NCI-H2227 (cell line): ENCODE measurements at regions not wholly inside any gene's neighbourhood (a gene's known extent, or its start where the extent isn't known, plus 50 kb on each side); places are given as distances from the start of the nearest gene placed in this dataset.

ENCODE experiments used
- DNase-seq: peaks from one replicate; lab custom pipeline; 2025; ENCODE audit not compliant: unreplicated experiment; lab: John Stamatoyannopoulos, UW

DNA sequence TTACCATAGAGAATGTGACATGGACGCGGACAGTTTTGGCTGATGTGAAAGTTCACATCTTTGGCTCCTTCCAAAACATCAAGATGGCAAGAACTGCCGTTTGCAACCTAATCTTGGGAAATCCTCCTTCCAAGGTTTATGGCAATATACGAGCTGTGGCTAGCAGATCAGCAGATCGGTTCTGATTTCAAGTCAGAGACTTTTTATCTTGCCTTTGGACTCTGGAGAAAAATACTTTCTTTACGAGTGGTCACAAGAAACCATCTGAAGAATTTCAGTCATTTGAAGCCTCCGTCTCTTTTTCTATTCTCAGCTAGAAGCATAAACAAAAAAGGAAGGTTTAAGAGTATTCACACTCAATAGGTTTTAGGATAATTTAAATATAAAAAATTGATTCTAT is 153.5 kb upstream of the MEIS2 start:
- no peak for DNase-seq

DNA sequence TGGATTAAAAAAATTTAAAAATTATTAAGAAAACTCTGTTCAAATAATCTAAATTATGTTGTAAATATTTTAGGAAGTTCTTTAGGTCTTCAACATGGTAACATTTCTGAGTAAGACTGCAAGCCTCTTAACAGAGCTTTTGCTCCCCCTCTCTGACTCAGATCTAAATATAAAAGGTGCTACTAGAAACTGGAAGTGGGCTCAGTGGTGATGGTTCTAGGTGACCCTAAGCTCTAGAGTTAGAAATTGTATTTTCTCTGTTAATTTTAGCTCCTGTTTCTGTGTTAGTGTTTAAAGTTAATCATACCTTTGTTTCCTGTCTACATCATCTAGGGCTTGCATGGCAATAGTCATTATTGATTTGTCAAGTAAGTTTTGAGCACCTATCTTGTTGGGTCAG is 159.9 kb upstream of the MEIS2 start:
- no peak for DNase-seq

DNA sequence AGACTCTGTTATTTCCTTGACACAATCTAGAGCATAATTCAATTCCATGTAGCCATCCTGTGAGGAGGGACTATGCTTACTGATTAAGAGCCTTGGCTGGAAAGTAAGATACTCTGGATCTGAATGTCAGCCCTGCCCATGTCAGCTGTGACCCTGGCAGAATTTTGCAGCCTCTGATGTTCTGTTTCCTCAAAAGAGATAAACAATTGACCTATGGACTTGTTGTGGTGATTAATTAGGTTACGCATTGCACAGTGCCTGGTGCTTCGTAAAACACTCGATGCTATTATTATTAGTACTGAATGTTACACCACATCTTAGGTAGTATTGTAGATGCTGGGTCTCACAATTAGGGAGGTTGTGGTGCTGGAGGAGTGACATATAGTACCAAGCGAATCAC is 161.3 kb upstream of the MEIS2 start:
- DNase-seq: no peak

- DNase-seq: no peak
These were observed 162.7 kb upstream of the MEIS2 start for GRCh38 chr15:37262922-37263608.

GRCh38 chr15:37289109-37289765 is 188.9 kb upstream of the MEIS2 start:
- DNase-seq: no peak

DNA sequence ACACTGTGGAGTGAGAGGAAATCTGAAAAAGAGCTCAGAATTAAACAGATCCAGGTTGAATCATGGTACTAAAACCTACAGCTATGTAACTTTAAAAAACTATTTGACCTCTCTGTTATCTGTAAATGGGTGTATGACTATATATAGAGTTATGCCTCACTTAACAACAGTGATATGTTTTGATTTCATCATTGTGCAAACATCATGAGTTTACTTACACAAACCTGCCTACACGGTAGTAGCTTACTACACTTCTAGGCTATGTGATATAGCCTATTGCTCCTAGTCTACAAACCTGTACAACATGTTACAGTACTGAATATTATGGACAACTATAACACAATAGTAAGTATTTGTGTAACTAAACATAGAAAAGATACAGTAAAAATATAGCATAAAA is 191.6 kb upstream of the MEIS2 start:
- DNase-seq: no peak

DNA sequence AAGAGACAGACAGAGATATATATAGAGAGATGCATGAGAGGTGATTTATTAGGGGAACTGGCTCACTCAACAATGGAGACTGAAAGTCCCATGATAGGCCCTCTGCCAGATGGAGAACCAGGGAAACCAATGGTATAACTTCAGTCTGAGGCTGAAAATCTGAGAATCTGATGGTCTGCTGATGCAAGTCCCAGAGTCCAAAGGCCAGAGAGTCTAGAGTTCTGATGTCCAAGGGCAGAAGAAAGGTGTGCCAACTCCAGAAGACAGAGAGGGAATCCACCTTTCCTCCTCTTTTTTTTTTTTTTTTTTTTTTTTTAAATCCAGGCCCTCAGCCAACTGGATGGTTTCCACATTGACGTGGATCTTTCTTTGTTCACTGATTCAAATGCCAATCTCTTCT is 197.9 kb upstream of the MEIS2 start:
- DNase-seq: no peak

DNA sequence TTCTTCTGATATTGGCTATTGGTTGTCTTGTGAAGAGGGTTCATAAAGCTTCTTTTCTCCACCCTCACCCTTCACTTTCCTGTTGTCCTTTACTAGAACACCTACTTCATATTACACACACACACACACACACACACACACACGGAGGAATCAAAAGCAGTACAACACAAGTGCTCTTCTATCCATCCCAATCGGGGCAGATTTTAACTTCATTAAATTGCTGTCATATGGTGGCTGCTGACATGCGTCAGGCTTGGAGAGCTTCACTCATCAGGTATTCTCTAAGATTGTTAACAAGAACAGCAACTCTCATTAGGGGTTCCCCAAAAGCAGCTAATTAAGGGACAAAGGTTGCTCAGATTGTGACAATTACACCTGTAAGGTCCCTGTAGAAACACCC is 239.1 kb upstream of the MEIS2 start:
- DNase-seq: no peak

GRCh38 chr15:37339856-37340255 is 239.5 kb upstream of the MEIS2 start:
- DNase-seq: no peak

DNA sequence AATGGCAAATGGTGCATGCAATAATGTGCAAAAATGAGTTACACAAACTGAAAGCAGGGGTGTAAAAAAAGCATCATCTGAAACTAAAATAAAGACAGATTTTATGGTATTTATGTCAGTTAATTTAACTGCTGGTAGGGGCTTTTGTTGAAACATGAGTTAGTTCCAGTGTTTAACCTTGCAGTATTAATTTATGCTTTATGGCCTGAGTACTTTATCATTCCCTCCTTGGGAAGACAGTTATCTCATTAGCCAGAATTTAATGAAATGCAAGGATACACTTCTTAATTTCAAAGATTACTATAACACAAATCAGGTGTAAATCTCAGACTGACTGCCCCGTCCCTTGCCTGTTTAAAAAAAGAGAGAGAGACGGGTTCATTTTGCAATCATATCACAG is 240.1 kb upstream of the MEIS2 start:
- no peak for DNase-seq

DNA sequence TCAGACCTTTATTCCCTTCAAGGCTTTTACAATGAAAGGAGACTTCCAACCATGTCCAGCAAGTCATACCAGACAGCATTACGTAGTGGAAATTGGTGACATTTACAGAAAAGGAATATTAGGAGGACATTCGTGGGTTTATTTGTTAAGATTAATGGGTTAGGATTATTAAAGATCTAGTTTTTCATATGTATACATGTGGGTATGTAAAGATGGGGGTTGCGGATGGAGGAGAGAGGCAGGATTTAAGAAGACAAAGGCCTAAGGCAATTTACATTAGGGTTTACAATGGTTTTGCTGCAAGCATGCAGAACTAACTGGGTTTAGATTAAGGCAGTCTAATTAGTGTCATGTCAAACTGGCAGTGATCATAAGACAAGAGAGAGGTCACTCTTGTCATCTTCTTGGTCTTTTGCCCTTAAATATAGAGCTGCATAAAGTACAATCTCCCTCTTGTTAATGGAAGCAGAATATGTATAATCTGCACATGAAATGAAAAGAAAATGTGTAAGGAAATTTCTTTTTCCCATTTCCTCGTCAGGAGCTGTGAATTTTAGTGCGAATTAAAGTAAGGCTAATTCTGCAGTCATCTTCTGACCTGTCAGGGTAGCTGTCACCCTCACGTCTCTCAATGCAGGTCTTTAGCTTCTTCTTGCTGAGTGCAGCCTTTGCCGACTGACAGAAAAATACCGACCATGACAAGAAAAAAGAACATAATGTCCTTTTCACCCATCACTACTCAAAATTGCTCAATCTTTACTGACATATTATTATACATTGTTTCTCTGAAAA is 258.9 kb upstream of the MEIS2 start:
- DNase-seq: no peak

- no peak for DNase-seq
These were observed 259.5 kb upstream of the MEIS2 start for GRCh38 chr15:37359893-37360290.

GRCh38 chr15:37360724-37361123 is 260.4 kb upstream of the MEIS2 start:
- DNase-seq: no peak

- DNase-seq: no peak
These were observed 261.3 kb upstream of the MEIS2 start for GRCh38 chr15:37361621-37362020.

GRCh38 chr15:37362414-37362813 is 262.1 kb upstream of the MEIS2 start:
- DNase-seq: no peak

DNA sequence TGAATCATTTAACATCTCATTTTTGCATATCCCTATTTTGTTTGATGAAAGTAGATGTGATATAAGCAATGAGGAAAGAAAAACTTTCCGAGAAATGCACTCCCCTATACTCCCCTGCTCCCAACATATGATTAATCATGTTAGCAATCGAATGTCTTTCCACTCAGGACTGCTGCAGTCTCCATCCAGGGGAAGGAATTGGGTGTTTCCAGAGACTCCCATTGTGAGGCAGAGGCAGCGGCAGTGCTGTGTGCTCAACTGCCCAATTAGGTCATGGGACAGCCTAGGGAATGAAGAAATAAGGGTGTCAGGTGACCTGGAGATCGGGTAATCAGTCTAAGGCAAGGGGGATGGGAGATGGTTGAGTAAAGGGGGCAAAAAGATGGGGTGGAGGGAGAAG is 268.6 kb upstream of the MEIS2 start:
- DNase-seq: no peak

- no peak for DNase-seq
These were observed 270.6 kb upstream of the MEIS2 start for GRCh38 chr15:37370941-37371340.

GRCh38 chr15:37372064-37372463 is 271.7 kb upstream of the MEIS2 start:
- no peak for DNase-seq

DNA sequence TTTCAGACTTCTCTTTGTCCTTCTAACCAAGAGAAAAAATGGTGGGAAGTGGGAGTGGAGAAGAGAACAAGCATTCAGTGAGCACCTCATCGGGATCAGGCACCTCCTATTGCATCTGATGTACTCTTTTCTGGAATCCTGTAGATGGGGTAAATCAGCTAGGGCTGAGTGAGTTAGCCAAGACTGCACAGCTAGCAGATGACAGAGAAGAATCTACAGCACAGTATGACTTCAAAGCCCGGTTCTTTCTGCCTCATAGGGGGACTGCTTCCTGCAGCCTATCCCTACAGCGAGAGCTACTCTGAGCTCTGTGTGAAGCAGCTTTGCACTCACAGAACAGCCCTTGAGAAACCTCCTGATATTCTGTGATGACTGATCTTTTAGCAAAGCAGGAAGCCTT is 275.2 kb upstream of the MEIS2 start:
- no peak for DNase-seq

DNA sequence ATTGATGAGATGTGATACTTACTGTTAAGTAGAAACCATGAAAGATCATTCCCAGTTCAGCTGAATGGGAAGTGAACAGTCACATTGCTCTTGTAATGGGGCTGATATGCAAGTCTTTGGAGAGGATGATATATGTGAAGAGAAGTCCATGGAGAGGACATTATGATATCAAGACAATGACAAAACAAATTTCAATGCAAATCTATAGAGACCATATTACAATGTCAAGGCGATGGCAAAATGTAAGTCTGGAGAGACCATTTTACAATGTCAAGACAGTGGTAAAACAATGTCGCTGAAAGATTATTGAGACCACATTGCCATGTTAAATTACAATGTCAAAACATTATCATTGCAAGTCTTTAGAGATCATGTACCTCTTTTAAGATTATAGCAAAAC is 277.1 kb upstream of the MEIS2 start:
- DNase-seq: no peak

- DNase-seq: no peak
These were observed 294.2 kb upstream of the MEIS2 start for GRCh38 chr15:37394402-37395099.

DNA sequence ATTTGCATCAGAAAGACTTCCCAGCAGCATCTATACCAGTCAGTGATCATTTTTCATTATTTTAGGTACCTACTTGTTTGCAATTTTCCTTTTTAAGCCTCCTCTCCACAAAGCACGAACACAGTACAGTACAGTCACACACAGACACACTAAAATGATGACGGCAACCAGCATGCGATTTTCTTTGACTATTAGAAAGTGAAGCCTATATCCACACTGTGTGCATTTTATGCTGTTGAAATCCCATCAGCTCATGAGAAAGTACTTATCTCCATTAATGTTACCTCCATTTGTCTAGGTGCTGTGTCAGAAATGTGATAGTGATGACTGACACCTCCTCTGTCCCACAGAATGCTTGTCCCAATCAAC is 294.7 kb upstream of the MEIS2 start:
- DNase-seq: no peak
